ENCODE measurements at regions not wholly inside any gene's neighbourhood (a gene's known extent, or its start where the extent isn't known, plus 50 kb on each side); places are given as distances from the start of the nearest gene placed in this dataset.

DNA sequence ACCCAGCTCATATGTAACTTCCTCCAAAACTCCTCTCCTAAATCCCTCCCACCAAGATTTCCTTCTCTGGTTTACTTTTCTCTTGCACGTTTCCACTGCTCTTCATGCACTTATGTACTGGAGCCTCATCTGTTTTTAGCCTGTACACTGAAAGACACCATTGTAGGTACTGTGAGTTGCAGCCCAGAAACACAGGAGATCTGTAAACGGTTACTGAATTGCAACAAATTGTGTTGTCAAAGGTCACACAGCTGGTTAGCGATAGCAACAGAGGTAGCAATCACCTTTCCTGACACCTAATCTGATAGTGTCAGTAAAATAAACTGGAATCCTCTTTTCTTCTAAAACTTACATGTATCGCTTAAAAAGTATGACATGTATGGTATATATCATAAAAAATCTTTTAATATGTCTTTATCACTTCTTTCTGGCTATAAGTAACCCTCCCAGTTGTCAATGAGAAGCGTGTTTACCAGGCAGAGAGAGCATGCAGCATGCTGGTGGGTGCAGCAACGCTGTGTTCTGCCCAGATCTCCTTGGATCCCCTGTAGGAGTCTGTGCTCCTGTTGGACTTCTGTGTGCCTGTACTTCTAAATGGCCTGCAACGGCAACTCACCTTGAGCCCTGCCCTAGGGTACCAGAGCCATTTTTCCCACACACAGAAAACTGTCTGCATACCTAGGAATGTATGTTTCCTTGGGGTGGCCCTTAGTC, 121.5 kb upstream of the CPM start:
- H3K27me3 Mint-ChIP-seq = no peaks in the 10 kb centered on the region

DNA sequence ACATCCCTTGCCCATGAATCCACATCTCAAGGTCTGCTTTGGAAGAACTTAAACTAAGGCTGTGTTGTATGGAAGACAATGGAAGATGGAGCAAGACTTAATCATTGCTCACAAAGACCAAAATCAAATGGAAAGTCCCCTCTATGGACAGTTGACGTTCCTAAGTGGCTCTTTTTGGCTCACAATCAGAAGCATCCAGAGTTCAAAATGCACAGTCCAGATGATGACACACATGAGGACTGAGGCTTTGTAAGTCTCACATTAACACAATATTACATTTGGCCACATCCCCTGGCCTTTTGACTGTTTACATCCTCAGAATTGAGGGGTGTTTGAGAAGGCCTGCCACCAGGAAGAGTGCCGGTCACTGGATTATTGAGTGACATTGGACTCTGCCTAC, 122.3 kb upstream of the CPM start:
- Mint-ChIP-seq H3K4me3 (ENCODE audit: low read depth) (no peak overlapping the region), H3K27ac (no peak overlapping the region), H3K27me3 (no peaks in the 10 kb centered on the region), H3K4me1 (ENCODE audit: low read depth) (peaks cover 11% of the 10 kb centered on the region), H3K9me3 (ENCODE audit: low read depth) (peaks cover 6% of the 10 kb centered on the region), H3K36me3 (ENCODE audit: insufficient read depth) (peaks cover 1% of the 10 kb centered on the region)
- TF ChIP-seq, protein P1, sequence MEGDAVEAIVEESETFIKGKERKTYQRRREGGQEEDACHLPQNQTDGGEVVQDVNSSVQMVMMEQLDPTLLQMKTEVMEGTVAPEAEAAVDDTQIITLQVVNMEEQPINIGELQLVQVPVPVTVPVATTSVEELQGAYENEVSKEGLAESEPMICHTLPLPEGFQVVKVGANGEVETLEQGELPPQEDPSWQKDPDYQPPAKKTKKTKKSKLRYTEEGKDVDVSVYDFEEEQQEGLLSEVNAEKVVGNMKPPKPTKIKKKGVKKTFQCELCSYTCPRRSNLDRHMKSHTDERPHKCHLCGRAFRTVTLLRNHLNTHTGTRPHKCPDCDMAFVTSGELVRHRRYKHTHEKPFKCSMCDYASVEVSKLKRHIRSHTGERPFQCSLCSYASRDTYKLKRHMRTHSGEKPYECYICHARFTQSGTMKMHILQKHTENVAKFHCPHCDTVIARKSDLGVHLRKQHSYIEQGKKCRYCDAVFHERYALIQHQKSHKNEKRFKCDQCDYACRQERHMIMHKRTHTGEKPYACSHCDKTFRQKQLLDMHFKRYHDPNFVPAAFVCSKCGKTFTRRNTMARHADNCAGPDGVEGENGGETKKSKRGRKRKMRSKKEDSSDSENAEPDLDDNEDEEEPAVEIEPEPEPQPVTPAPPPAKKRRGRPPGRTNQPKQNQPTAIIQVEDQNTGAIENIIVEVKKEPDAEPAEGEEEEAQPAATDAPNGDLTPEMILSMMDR (IDR thresholded peaks at IDR 0.05; ENCODE audit: unreplicated experiment) = no peak
- DNase-seq (ENCODE audit: low spot score, unreplicated experiment) = no peak

More for the DNA sequence above, 121.5 kb upstream of the CPM start:
- H3K36me3 Mint-ChIP-seq (ENCODE audit: insufficient read depth) = peaks cover 1% of the 10 kb centered on the region
- H3K9me3 Mint-ChIP-seq (ENCODE audit: low read depth) = peaks cover 8% of the 10 kb centered on the region
- TF ChIP-seq, protein P1 (IDR thresholded peaks at IDR 0.05; ENCODE audit: unreplicated experiment) = no peak
- no peak for DNase-seq (ENCODE audit: low spot score, unreplicated experiment)
- H3K4me1 Mint-ChIP-seq (ENCODE audit: low read depth) = peaks cover 11% of the 10 kb centered on the region
- no peak overlapping the region for H3K4me3 Mint-ChIP-seq (ENCODE audit: low read depth)
- H3K27ac Mint-ChIP-seq = peak overlapping the region; percentile 29

DNA sequence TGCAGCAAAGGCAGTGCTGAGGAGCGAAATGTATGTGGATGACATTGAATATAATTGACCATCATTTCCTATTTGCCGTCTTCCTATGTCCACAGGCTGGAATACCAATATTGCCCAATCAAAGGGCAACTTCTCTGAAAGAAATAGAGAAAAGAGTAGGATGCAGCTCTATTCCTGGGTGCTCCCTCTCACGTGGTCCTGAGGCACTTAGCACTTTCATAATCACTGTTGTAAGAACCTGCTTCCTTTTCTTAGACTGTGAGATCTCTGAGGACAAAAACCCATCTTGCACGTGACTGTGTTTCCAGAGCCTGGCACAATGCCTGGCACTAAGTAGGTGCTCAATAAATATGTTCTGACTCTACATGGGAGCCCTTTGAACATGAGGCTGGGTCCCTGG, 122.7 kb upstream of the CPM start:
- Mint-ChIP-seq H3K4me3 (ENCODE audit: low read depth) (no peak overlapping the region), H3K4me1 (ENCODE audit: low read depth) (peaks cover 11% of the 10 kb centered on the region)

DNA sequence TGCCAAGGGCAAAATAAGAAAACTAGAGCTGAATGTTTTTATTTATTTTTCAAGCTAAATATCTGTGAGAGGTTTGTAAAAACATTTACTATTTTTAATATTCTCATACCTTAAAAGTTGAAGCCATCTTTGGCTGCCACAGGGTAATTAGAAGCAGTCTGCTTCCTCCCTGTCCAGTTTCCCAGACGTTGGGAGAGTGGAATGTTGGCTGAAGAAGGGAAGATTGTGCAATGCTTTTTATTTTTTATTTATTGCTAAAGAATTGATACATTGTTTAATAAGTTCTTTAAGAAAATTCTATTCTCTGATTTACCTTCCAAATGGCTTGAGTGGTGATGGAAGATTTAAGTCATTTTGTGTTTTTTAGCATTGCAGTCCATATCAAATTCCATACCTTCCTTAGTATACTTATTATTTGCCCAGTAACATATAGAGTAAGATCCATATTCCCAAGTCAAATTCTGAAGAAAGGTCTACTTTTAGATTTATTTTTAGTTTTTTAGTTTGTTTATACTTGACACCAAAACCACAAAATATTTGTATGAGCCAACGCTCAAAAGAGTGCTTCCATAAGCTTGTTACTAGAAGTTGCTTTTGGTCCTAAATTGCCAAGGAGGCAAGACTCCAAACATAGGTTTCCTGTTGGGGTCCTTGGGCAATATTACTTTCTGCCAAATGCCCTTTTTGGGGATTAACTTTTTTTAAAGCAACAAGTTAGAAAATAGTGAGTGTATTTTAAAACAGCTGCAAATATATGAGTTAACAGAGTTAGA, 124.0 kb upstream of the CPM start:
- no peak for DNase-seq (ENCODE audit: low spot score, unreplicated experiment)
- no peak overlapping the region for H3K27ac Mint-ChIP-seq
- H3K27me3 Mint-ChIP-seq = no peaks in the 10 kb centered on the region
- H3K9me3 Mint-ChIP-seq (ENCODE audit: low read depth) = no peaks in the 10 kb centered on the region
- no peak overlapping the region for H3K4me3 Mint-ChIP-seq (ENCODE audit: low read depth)
- H3K36me3 Mint-ChIP-seq (ENCODE audit: insufficient read depth) = no peaks in the 10 kb centered on the region
- TF ChIP-seq, protein P1 (IDR thresholded peaks at IDR 0.05; ENCODE audit: unreplicated experiment) = no peak
- peaks cover 13% of the 10 kb centered on the region for H3K4me1 Mint-ChIP-seq (ENCODE audit: low read depth)

More for the DNA sequence above, 122.7 kb upstream of the CPM start:
- Mint-ChIP-seq H3K27me3 (no peaks in the 10 kb centered on the region), H3K9me3 (ENCODE audit: low read depth) (peaks cover 3% of the 10 kb centered on the region), H3K36me3 (ENCODE audit: insufficient read depth) (peaks cover 1% of the 10 kb centered on the region), H3K27ac (no peak overlapping the region)
- TF ChIP-seq, protein P1 (IDR thresholded peaks at IDR 0.05; ENCODE audit: unreplicated experiment) = no peak
- DNase-seq (ENCODE audit: low spot score, unreplicated experiment) = no peak

DNA sequence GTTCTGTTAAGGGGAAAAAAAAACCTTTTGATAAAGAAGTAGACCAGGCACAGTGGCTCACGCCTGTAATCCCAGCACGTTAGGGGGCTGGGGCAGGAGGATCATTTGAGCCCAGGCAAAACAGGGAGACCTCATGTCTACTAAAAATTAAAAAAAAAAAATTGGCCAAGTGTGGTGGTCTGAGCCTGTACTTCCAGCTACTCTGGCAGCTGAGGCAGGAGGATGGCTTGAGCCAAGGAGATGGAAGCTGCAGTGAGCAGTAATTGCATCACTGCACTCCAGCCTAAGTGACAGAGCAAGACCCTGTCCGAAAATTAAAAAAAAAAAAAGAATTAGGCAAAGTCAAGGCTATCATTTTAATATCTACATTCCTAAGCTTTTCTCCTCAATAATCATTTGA, 124.8 kb upstream of the CPM start:
- Mint-ChIP-seq H3K9me3 (ENCODE audit: low read depth) (no peaks in the 10 kb centered on the region), H3K4me3 (ENCODE audit: low read depth) (no peak overlapping the region), H3K27ac (no peak overlapping the region), H3K4me1 (ENCODE audit: low read depth) (peaks cover 14% of the 10 kb centered on the region), H3K27me3 (no peaks in the 10 kb centered on the region), H3K36me3 (ENCODE audit: insufficient read depth) (no peaks in the 10 kb centered on the region)
- TF ChIP-seq, protein P1 (IDR thresholded peaks at IDR 0.05; ENCODE audit: unreplicated experiment) = no peak
- DNase-seq (ENCODE audit: low spot score, unreplicated experiment) = no peak
